B cell (primary cell): ENCODE measurements at regions not wholly inside any gene's neighbourhood (a gene's known extent, or its start where the extent isn't known, plus 50 kb on each side); places are given as distances from the start of the nearest gene placed in this dataset.

Source experiments
- ATAC-seq: fragments of 200-7000 bp; cut with Tn5 transposase; one replicate; pipeline ENCODE4 v1.10.0; 2021; ENCODE audit warnings: low read depth, mild to moderate bottlenecking, moderate number of reproducible peaks, moderate library complexity
- CTCF ChIA-PET: fragments of 350-600 bp; sonication (Branson Sonifier 250); formaldehyde crosslinking; loops from one replicate; lab custom pipeline; 2021; ENCODE audit warnings: antibody characterized with exemption, inconsistent platforms; lab: Charles Lee
- POLR2A ChIA-PET: fragments of 350-600 bp; sonication (Branson Sonifier 250); formaldehyde crosslinking; loops from one replicate; lab custom pipeline; 2021; ENCODE audit warnings: antibody characterized with exemption; lab: Charles Lee
- DNase-seq: peaks from one replicate; pipeline ENCODE4 v3.0.0; 2013
- H2AFZ ChIP-seq: 2 replicates; pipeline ENCODE4 v1.6.1; 2012; ENCODE audit warnings: mild to moderate bottlenecking, low read depth, low read length; ENCODE audit not compliant: insufficient read depth, poor library complexity, severe bottlenecking
- H3K27ac ChIP-seq, 2 donors: 1 replicate in 1 of 2; 2 replicates in 1 of 2; pipeline ENCODE4 v1.5.1; 2012 to 2013; ENCODE audit warnings: low read length in 2 of 2, mild to moderate bottlenecking in 2 of 2, moderate library complexity in 1 of 2
- H3K27me3 ChIP-seq, 4 experiments: fragments of 200-600 bp in 1 of 4; sonication (generic) in 1 of 4; replicated peaks in 1 of 4; 1 replicate in 2 of 4; 2 replicates in 2 of 4; pipeline versions ENCODE4 v1.6.1 to v1.7.0; 2013 to 2016; ENCODE audit warnings: low read length in 3 of 4, mild to moderate bottlenecking in 2 of 4, mixed read lengths in 1 of 4, moderate library complexity in 1 of 4; ENCODE audit not compliant: insufficient read depth in 4 of 4, control insufficient read depth in 3 of 4; ENCODE audit errors: control extremely low read depth in 1 of 4
- H3K36me3 ChIP-seq, 2 experiments: replicated peaks in 1 of 2; 1 replicate in 1 of 2; 2 replicates in 1 of 2; pipeline versions ENCODE4 v1.6.1 to v1.7.1; 2013; ENCODE audit warnings: low read length in 1 of 2; ENCODE audit not compliant: insufficient read depth in 2 of 2, control insufficient read depth in 1 of 2; ENCODE audit errors: control extremely low read depth in 1 of 2, extremely low read depth in 1 of 2
- H3K4me1 ChIP-seq, 2 donors: fragments of 200-600 bp in 1 of 2; sonication (generic) in 1 of 2; 1 replicate in 1 of 2; 2 replicates in 1 of 2; pipeline versions ENCODE4 v1.5.1 to v1.6.1; 2013 to 2017; ENCODE audit warnings: low read length in 2 of 2; ENCODE audit not compliant: control insufficient read depth in 2 of 2, insufficient read depth in 2 of 2
- H3K4me2 ChIP-seq: replicated peaks from 2 replicates; pipeline ENCODE3; 2012; ENCODE audit warnings: mild to moderate bottlenecking, low read depth, low read length; ENCODE audit not compliant: poor library complexity, severe bottlenecking
- H3K4me3 ChIP-seq, 5 experiments: fragments of 200-600 bp in 1 of 5; sonication (generic) in 1 of 5; 1 replicate in 3 of 5; 2 replicates in 2 of 5; pipeline versions ENCODE4 v1.5.1 to v1.7.0; 2011 to 2016; ENCODE audit warnings: low read length in 4 of 5, mild to moderate bottlenecking in 4 of 5, low read depth in 2 of 5, control low read depth in 1 of 5, moderate library complexity in 1 of 5; ENCODE audit not compliant: insufficient read depth in 1 of 5; ENCODE audit errors: control extremely low read depth in 1 of 5, extremely low read depth in 1 of 5
- H3K79me2 ChIP-seq: fragments of 200-600 bp; sonication (generic); one replicate; pipeline ENCODE4 v1.6.0; 2016; ENCODE audit warnings: low read length; ENCODE audit not compliant: control insufficient read depth, insufficient read depth
- H3K9ac ChIP-seq: fragments of 200-600 bp; sonication (generic); 2 replicates; pipeline ENCODE4 v1.6.1; 2017; ENCODE audit warnings: mild to moderate bottlenecking, low read length, moderate library complexity
- H3K9me3 ChIP-seq, 3 donors: one replicate each; pipeline versions ENCODE4 v1.6.1 to v1.7.1; 2013; ENCODE audit warnings: low read length in 2 of 3; ENCODE audit not compliant: control insufficient read depth in 2 of 3, insufficient read depth in 1 of 3; ENCODE audit errors: control extremely low read depth in 1 of 3
- H4K20me1 ChIP-seq: 2 replicates; pipeline ENCODE4 v1.6.0; 2012; ENCODE audit warnings: mild to moderate bottlenecking, low read length; ENCODE audit not compliant: insufficient read depth, control insufficient read depth, poor library complexity, severe bottlenecking
- H3K27ac Mint-ChIP-seq: one replicate; pipeline ENCODE4 v1.8.0; 2021; ENCODE audit warnings: mixed read lengths
- H3K27me3 Mint-ChIP-seq: one replicate; pipeline ENCODE4 v1.8.0; 2021; ENCODE audit warnings: mixed read lengths
- H3K4me1 Mint-ChIP-seq: one replicate; pipeline ENCODE4 v1.8.0; 2021; ENCODE audit warnings: mixed read lengths
- H3K4me3 Mint-ChIP-seq: one replicate; pipeline ENCODE4 v1.8.0; 2021; ENCODE audit warnings: mixed read lengths
- H3K9me3 Mint-ChIP-seq: one replicate; pipeline ENCODE4 v1.8.0; 2022; ENCODE audit warnings: mixed read lengths; ENCODE audit not compliant: insufficient read depth
- CTCF ChIP-seq: fragments of 200-600 bp; IDR thresholded peaks from one replicate; pipeline ENCODE4 v1.8.0; 2022; ENCODE audit warnings: antibody characterized with exemption, mild to moderate bottlenecking
- EZH2 ChIP-seq: IDR thresholded peaks from 2 replicates; pipeline ENCODE4 v1.6.1; 2012; ENCODE audit warnings: borderline replicate concordance, low read depth, mild to moderate bottlenecking, moderate library complexity, low read length; ENCODE audit not compliant: insufficient read depth, poor library complexity, severe bottlenecking
- WGBS: methylation state at CpG from one replicate; pipeline ENCODE4 v1.1.5; 2013; ENCODE audit warnings: missing lambda C conversion rate; ENCODE audit not compliant: insufficient coverage; 5-methylcytosine and 5-hydroxymethylcytosine counted together
- intact Hi-C: fragments of 100-400 bp; cut with micrococcal nuclease; formaldehyde crosslinking; loops from one replicate; pipeline ENCODE4 v1.10.0; 2022

GRCh38 chr11:57083641-57084385 lies 95.1 kb downstream of the OR5AK2 start:
- CTCF ChIA-PET = no interaction called here
- TF ChIP-seq EZH2 (no peak), CTCF (no peak)
- Histone ChIP-seq H3K36me3 (no peaks in the 10 kb centered on the region), H3K4me3 (no peak overlapping the region), H3K9me3 (no peaks in the 10 kb centered on the region), H3K27ac (no peak overlapping the region), H3K9ac (no peak overlapping the region), H3K79me2 (no peaks in the 10 kb centered on the region), H3K4me2 (no peak overlapping the region), H3K4me1 (no peaks in the 10 kb centered on the region), H4K20me1 (no peaks in the 10 kb centered on the region), H2AFZ (no peak overlapping the region), H3K27me3 (no peaks in the 10 kb centered on the region)
- POLR2A ChIA-PET = no interaction called here
- Mint-ChIP-seq H3K4me1 (no peaks in the 10 kb centered on the region), H3K4me3 (no peak overlapping the region), H3K9me3 (peaks cover 2% of the 10 kb centered on the region), H3K27ac (no peak overlapping the region), H3K27me3 (peaks cover 7% of the 10 kb centered on the region)
- intact Hi-C loops = no loop called here
- 73% methylated on average over 2 of the region's 2 CpGs for WGBS
- ATAC-seq = no peak
- DNase-seq = no peak

GRCh38 chr11:57085611-57086010 lies 96.1 kb upstream of the LRRC55 start:
- no peaks in the 10 kb centered on the region for H3K27me3 ChIP-seq
- no peak overlapping the region for H3K4me3 ChIP-seq
- no peaks in the 10 kb centered on the region for H3K4me1 ChIP-seq
- H3K27ac ChIP-seq = no peak overlapping the region
- WGBS = no CpG with 5 or more reads among the region's 1 CpG
- H2AFZ ChIP-seq = no peak overlapping the region
- no peak overlapping the region for H3K9ac ChIP-seq
- POLR2A ChIA-PET = no interaction called here
- peaks cover 7% of the 10 kb centered on the region for H3K27me3 Mint-ChIP-seq
- no peaks in the 10 kb centered on the region for H3K4me1 Mint-ChIP-seq
- no peak for DNase-seq
- no peaks in the 10 kb centered on the region for H3K79me2 ChIP-seq
- H4K20me1 ChIP-seq = no peaks in the 10 kb centered on the region
- H3K9me3 Mint-ChIP-seq = peaks cover 2% of the 10 kb centered on the region
- H3K27ac Mint-ChIP-seq = no peak overlapping the region
- no peak overlapping the region for H3K4me2 ChIP-seq
- intact Hi-C loops = no loop called here
- CTCF ChIA-PET = no interaction called here
- no peaks in the 10 kb centered on the region for H3K9me3 ChIP-seq
- no peak overlapping the region for H3K4me3 Mint-ChIP-seq
- no peaks in the 10 kb centered on the region for H3K36me3 ChIP-seq
- no peak for TF ChIP-seq EZH2
- ATAC-seq = no peak
